GM12874 (cell line): ENCODE measurements at regions not wholly inside any gene's neighbourhood (a gene's known extent, or its start where the extent isn't known, plus 50 kb on each side); places are given as distances from the start of the nearest gene placed in this dataset.

Experiments used
- TF ChIP-seq, protein P1 (sequence below): IDR thresholded peaks from 2 replicates; pipeline ENCODE4 v1.5.1; 2011; ENCODE audit warnings: low read depth, mild to moderate bottlenecking, control low read depth, low read length, moderate library complexity; ENCODE audit not compliant: insufficient read depth

DNA sequence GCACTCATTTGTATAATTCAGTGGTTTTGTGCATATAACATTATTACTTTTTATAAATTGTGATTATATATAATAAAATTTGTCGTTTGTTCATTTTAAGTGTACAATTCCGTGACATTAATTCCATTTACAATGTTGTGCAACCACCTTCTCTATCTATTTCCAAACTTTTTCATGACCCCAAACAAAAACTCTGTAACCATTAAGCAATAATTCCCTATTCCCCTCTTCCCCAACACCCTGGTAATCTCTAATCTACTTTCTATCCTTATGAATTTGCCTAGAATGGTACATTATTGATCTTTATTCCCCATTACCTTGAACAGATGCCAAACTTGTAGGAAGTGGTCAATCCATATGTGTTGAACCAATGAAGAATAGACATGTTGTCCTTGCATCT, 61.3 kb upstream of the SMIM36 start:
- TF ChIP-seq, protein P1, sequence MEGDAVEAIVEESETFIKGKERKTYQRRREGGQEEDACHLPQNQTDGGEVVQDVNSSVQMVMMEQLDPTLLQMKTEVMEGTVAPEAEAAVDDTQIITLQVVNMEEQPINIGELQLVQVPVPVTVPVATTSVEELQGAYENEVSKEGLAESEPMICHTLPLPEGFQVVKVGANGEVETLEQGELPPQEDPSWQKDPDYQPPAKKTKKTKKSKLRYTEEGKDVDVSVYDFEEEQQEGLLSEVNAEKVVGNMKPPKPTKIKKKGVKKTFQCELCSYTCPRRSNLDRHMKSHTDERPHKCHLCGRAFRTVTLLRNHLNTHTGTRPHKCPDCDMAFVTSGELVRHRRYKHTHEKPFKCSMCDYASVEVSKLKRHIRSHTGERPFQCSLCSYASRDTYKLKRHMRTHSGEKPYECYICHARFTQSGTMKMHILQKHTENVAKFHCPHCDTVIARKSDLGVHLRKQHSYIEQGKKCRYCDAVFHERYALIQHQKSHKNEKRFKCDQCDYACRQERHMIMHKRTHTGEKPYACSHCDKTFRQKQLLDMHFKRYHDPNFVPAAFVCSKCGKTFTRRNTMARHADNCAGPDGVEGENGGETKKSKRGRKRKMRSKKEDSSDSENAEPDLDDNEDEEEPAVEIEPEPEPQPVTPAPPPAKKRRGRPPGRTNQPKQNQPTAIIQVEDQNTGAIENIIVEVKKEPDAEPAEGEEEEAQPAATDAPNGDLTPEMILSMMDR = no peak

DNA sequence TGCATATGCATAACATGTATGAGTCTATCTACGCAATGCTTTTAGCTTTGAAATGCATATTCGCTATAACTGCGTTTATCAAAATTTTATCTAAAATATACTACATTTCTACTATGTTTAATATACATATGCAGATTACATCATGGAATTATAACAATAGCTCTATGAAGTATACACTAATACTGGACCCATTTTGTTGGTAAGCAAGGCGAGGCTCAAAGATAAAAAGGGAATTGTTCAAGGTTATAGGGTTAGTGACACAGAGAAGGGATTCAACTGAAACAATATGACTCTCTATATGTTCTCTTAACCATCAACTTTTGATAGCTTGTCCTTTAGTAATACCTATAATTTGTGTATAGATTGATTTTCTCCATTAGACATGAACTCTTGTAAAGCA, 60.9 kb upstream of the SMIM36 start:
- TF ChIP-seq, protein P1 = no peak

GRCh38 chr17:55571095-55571494, 59.8 kb upstream of the SMIM36 start:
- TF ChIP-seq, protein P1 = no peak

DNA sequence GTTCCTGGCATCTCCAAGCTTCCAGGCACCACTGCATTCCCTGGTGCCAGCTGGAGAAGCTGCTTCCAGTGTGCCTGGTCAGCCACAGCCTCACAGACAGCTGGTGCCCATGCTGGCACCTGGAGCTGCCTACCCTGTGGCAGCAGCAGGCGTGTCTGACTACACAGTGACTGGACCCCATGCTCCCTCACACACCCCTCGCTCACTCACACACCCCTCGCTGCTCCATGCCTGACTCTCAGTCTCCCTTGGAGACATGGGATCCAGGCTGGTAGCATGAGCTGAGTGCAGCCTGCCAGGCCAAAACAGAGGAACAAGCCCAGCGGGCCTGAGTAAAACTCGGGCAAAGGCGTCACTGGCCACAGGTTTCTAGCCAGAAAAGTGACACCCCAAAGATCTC, 59.1 kb upstream of the SMIM36 start:
- TF ChIP-seq, protein P1 = no peak

DNA sequence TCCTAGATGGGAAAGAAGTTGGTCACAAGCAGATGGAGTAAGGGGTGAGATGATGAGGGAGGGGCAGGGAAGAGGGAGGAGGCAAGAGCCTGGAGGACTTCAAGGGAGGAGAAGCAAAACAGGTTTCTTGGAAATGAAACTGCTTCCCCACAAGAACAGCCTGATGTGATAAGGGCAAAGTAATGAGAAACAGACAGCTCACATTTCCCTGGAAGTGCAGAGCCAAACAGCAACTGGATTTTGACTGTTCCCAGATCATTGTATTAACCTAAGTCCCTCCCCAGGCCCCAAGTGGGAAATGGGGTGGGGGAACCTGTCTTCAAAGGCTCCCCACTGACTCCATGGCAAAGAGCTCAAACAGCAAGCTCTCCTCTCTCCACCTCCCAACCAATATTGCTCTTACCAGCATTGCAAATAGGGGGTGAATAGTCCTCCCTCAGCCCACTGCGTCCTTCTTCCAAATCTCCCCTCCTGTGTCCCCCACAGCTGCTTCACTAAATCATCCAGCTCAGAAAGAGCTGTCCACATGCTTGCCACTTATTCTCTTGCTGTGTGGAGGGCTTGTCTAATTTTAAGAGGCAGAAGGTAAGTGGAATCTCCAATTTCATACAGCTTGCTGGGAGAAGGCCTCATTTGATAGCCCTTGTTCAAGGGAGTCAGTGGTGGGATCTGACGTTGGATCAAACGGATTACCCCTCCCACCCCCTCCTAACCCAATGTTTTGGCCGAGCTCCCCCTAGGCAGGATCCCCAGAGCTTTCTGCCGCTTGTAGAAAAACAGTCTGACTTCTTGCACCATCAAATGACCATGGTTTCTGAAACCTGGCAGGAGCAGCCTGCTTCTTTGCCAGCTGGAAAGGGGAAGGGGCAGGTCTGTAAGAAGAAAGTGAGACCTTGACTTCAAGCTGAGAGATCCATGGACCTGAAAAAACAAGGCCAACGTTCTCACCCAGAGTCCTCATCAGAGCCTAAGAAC, 56.3 kb upstream of the SMIM36 start:
- TF ChIP-seq, protein P1 = no peak

GRCh38 chr17:55564081-55564480, 52.8 kb upstream of the SMIM36 start:
- TF ChIP-seq, protein P1 = no peak

- TF ChIP-seq, protein P1 = no peak
These were observed 52.1 kb upstream of the SMIM36 start for GRCh38 chr17:55563363-55563762.
